Endothelial cell of umbilical vein (primary cell): ENCODE measurements at regions not wholly inside any gene's neighbourhood (a gene's known extent, or its start where the extent isn't known, plus 50 kb on each side); places are given as distances from the start of the nearest gene placed in this dataset.

Source experiments
- CTCF ChIP-seq, 2 donors: IDR thresholded peaks; 1 replicate in 1 of 2; 2 replicates in 1 of 2; pipeline ENCODE4 v1.5.1; 2011; ENCODE audit warnings: low read length in 2 of 2, mild to moderate bottlenecking in 2 of 2, moderate library complexity in 2 of 2, control low read depth in 1 of 2, inconsistent platforms in 1 of 2, low read depth in 1 of 2; ENCODE audit not compliant: insufficient read depth in 1 of 2; ENCODE audit errors: extremely low read depth in 1 of 2
- EZH2 ChIP-seq: IDR thresholded peaks from 2 replicates; pipeline ENCODE4 v1.6.1; 2012; ENCODE audit warnings: borderline replicate concordance, low read depth, mild to moderate bottlenecking, moderate library complexity, low read length, inconsistent platforms; ENCODE audit not compliant: severe bottlenecking
- POLR2A ChIP-seq: IDR thresholded peaks from 2 replicates; pipeline ENCODE4 v1.6.1; 2012; ENCODE audit warnings: low read depth, mild to moderate bottlenecking, control low read depth, low read length
- POLR2AphosphoS5 ChIP-seq: IDR thresholded peaks from 2 replicates; pipeline ENCODE4 v1.6.1; 2012; ENCODE audit warnings: low read depth, mild to moderate bottlenecking, control low read depth, low read length, moderate library complexity; ENCODE audit not compliant: insufficient read depth

- no peak for TF ChIP-seq CTCF (IDR thresholded peaks at IDR 0.05; ENCODE audit: extremely low read depth in 1 of 2, insufficient read depth in 1 of 2, low read depth in 1 of 2, low read length in 2 of 2)
- TF ChIP-seq EZH2: no peak
- TF ChIP-seq POLR2A: no peak
- TF ChIP-seq POLR2AphosphoS5: no peak
These were observed 197.7 kb upstream of the CCDC196 start for GRCh38 chr14:66288511-66288910.
